KMS-11 (cell line): ENCODE measurements at regions not wholly inside any gene's neighbourhood (a gene's known extent, or its start where the extent isn't known, plus 50 kb on each side); places are given as distances from the start of the nearest gene placed in this dataset.
"Not testable (repeated sequence)": the region's sequence is repeated elsewhere in the genome, so short reads cannot be mapped to it uniquely, and the experiment has no call there.

Experiments
- H2AFZ ChIP-seq: fragments of 200-600 bp; sonication (generic); 2 replicates; pipeline ENCODE4 v1.6.1; 2016; ENCODE audit warnings: antibody characterized with exemption, mixed run types, low read depth
- H3K27ac ChIP-seq: fragments of 200-600 bp; sonication (generic); 2 replicates; pipeline ENCODE4 v1.6.1; 2016; ENCODE audit warnings: mild to moderate bottlenecking, mixed run types
- H3K27me3 ChIP-seq: fragments of 200-600 bp; sonication (generic); 2 replicates; pipeline ENCODE4 v1.6.1; 2017; ENCODE audit warnings: mild to moderate bottlenecking, low read depth, mixed run types, moderate library complexity; ENCODE audit not compliant: insufficient read depth
- H3K36me3 ChIP-seq: fragments of 200-600 bp; sonication (generic); 2 replicates; pipeline ENCODE4 v1.6.1; 2017; ENCODE audit warnings: mild to moderate bottlenecking, mixed run types; ENCODE audit not compliant: insufficient read depth
- H3K4me1 ChIP-seq: fragments of 200-600 bp; sonication (generic); 2 replicates; pipeline ENCODE4 v1.6.1; 2016; ENCODE audit warnings: mild to moderate bottlenecking, low read depth, mixed run types; ENCODE audit not compliant: poor library complexity, severe bottlenecking
- H3K4me2 ChIP-seq: fragments of 200-600 bp; sonication (generic); 2 replicates; pipeline ENCODE4 v1.7.0; 2016; ENCODE audit warnings: mild to moderate bottlenecking, mixed run types
- H3K4me3 ChIP-seq: fragments of 200-600 bp; sonication (generic); IDR thresholded peaks from 2 replicates; pipeline ENCODE4 v1.6.1; 2017; ENCODE audit warnings: low read depth, low read length, mixed read lengths; ENCODE audit not compliant: insufficient read depth
- H3K79me2 ChIP-seq: fragments of 200-600 bp; sonication (generic); 2 replicates; pipeline ENCODE4 v1.6.1; 2016; ENCODE audit warnings: low read depth, mixed run types; ENCODE audit not compliant: insufficient read depth
- H3K9ac ChIP-seq: fragments of 200-600 bp; sonication (generic); 2 replicates; pipeline ENCODE4 v1.6.1; 2016; ENCODE audit warnings: mild to moderate bottlenecking, mixed run types
- H4K20me1 ChIP-seq: fragments of 200-600 bp; sonication (generic); 2 replicates; pipeline ENCODE4 v1.6.1; 2016; ENCODE audit warnings: mild to moderate bottlenecking, mixed run types; ENCODE audit not compliant: insufficient read depth
- TF ChIP-seq, protein P1 (sequence below): fragments of 200-600 bp; sonication (generic); conservative IDR thresholded peaks from 2 replicates; pipeline ENCODE4 v1.6.1; 2017; ENCODE audit warnings: low read depth, mild to moderate bottlenecking, antibody characterized with exemption, low read length, moderate library complexity, mixed read lengths

DNA sequence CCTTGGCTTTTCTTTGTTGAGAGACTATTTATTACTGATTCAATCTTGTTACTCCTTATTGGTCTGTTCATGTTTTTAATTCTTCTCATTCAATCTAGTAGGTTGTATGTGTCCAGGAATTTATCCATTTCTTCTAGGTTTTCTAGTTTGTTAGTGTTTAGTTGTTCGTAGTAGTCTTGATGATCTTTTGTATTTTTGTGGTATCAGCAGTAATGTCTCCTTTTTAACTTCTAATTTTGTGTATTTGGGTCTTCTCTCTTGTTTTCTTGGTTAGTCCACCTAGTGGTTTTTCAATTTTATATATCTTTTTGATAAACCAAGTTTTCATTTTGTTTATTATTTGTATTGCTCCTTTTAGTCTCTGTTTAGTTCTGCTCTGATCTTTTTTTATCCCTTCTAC is 546.9 kb upstream of the TPK1 start:
- Histone ChIP-seq H3K27me3 (no peaks in the 10 kb centered on the region), H3K4me3 (no peak overlapping the region), H3K79me2 (no peaks in the 10 kb centered on the region), H3K36me3 (no peaks in the 10 kb centered on the region), H3K4me2 (no peak overlapping the region), H3K9ac (no peak overlapping the region), H3K4me1 (no peaks in the 10 kb centered on the region), H3K27ac (no peak overlapping the region), H4K20me1 (no peaks in the 10 kb centered on the region), H2AFZ (no peak overlapping the region)
- TF ChIP-seq, protein P1, sequence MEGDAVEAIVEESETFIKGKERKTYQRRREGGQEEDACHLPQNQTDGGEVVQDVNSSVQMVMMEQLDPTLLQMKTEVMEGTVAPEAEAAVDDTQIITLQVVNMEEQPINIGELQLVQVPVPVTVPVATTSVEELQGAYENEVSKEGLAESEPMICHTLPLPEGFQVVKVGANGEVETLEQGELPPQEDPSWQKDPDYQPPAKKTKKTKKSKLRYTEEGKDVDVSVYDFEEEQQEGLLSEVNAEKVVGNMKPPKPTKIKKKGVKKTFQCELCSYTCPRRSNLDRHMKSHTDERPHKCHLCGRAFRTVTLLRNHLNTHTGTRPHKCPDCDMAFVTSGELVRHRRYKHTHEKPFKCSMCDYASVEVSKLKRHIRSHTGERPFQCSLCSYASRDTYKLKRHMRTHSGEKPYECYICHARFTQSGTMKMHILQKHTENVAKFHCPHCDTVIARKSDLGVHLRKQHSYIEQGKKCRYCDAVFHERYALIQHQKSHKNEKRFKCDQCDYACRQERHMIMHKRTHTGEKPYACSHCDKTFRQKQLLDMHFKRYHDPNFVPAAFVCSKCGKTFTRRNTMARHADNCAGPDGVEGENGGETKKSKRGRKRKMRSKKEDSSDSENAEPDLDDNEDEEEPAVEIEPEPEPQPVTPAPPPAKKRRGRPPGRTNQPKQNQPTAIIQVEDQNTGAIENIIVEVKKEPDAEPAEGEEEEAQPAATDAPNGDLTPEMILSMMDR = no peak

DNA sequence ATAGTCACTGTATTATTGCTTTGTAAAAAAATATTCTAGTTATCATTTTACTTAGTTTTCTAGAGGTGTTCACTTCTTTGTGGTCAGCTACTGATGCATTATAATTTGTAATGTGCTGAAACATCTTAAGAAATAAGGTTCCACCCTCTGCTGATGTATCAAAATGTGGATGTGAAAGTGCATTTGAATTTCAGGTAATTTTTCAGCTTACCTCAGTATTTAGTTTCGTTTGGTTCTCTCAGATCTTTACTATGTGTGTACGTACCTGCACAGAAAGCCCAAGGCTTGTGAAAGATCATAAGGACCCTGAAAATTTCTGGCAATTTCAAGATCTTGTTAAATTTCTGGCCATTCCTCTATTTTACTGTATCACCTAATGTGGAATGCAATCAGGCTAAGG is 542.3 kb upstream of the TPK1 start:
- Histone ChIP-seq H3K27me3 (no peaks in the 10 kb centered on the region), H3K27ac (no peak overlapping the region), H3K4me3 (no peak overlapping the region), H3K4me2 (no peak overlapping the region), H3K9ac (no peak overlapping the region), H2AFZ (no peak overlapping the region), H4K20me1 (no peaks in the 10 kb centered on the region), H3K36me3 (no peaks in the 10 kb centered on the region), H3K79me2 (no peaks in the 10 kb centered on the region), H3K4me1 (no peaks in the 10 kb centered on the region)
- TF ChIP-seq, protein P1 = no peak

DNA sequence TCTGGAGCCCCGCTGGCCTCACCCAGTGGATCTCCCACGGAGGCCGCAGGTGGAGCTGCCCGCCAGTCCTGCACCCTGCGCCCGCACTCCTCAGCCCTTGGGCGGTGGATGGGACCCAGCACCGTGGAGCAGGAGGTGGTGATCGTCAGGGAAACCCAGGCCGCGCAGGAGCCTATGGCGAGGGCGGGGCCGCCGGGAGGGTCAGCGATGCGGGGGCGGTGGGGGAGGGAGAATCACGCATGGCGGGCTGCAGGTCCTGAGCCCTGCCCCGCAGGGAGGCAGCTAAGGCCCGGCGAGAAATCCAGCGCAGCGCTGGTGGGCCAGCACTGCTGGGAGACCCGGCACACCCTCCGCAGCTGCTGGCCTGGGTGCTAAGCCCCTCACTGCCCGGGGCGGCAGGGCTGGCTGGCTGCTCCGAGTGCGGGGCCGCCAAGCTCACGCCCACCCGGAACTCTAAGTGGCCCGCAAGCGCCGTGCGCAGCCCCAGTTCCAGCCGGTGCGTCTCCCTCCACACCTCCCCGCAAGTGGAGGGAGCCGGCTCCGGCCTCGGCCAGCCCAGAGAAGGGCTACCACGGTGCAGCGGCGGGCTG is 524.8 kb upstream of the TPK1 start:
- Histone ChIP-seq H3K79me2 (no peaks in the 10 kb centered on the region), H2AFZ (no peak overlapping the region), H3K27ac (no peak overlapping the region), H3K27me3 (no peaks in the 10 kb centered on the region), H3K4me1 (no peaks in the 10 kb centered on the region), H3K4me3 (no peak overlapping the region), H3K9ac (no peak overlapping the region), H3K4me2 (no peak overlapping the region), H3K36me3 (no peaks in the 10 kb centered on the region), H4K20me1 (no peaks in the 10 kb centered on the region)
- TF ChIP-seq, protein P1 = no peak

DNA sequence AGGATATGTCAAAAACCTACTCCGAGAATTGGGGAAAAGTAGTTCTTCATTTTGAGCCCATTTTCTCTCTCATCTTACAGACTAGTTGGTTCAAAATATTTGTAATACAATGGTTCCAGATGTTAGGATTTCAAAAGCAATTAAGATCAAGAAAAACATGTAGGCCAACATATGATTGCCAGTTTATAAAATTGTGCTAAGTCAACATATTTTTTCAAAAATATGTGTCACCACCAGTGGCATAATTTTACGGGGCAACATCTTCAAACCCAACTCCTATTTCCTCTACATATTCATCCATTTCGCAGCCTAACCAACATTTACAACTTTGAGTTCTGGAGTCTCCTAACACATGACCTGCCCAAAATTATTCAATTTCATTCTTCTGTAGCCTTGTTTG is 514.5 kb upstream of the TPK1 start:
- Histone ChIP-seq H3K4me1 (no peaks in the 10 kb centered on the region), H3K27ac (no peak overlapping the region), H3K9ac (no peak overlapping the region), H3K4me3 (no peak overlapping the region), H3K79me2 (no peaks in the 10 kb centered on the region), H3K27me3 (no peaks in the 10 kb centered on the region), H3K36me3 (no peaks in the 10 kb centered on the region), H3K4me2 (no peak overlapping the region), H2AFZ (no peak overlapping the region), H4K20me1 (no peaks in the 10 kb centered on the region)
- TF ChIP-seq, protein P1 = no peak

DNA sequence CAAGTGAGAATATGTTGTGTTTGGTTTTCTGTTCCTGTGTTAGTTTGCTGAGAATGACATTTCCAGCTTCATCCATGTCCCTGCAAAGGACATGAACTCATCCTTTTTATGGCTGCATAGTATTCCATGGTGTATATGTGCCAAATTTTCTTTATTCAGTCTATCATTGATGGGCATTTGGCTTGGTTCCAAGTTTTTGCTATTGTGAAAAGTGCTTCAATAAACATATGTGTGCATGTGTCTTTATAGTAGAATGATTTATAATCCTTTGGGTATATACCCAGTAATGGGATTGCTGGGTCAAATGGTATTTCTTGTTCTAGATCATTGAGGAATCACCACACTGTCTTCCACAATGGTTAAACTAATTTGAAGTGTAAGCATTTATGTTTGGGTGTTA is 513.6 kb upstream of the TPK1 start:
- H4K20me1 ChIP-seq, H3K27me3 ChIP-seq, H2AFZ ChIP-seq, H3K27ac ChIP-seq, H3K9ac ChIP-seq, H3K79me2 ChIP-seq, H3K36me3 ChIP-seq, H3K4me1 ChIP-seq, H3K4me3 ChIP-seq, H3K4me2 ChIP-seq: not testable (repeated sequence)
